ENCODE measurements at regions not wholly inside any gene's neighbourhood (a gene's known extent, or its start where the extent isn't known, plus 50 kb on each side); places are given as distances from the start of the nearest gene placed in this dataset.

GRCh38 chr5:125870256-125870655 lies 553.0 kb upstream of the GRAMD2B start:
- CTCF ChIA-PET (ENCODE audit: low intra/inter-chr PET ratio, low total read pairs) = no interaction called here
- H4K20me1 ChIP-seq (ENCODE audit: insufficient read depth, low read length) = no peaks in the 10 kb centered on the region
- FAIRE-seq = no peak

GRCh38 chr5:125874057-125874456 lies 549.2 kb upstream of the GRAMD2B start:
- ChIA-PET POLR2A (no interaction called here), CTCF (ENCODE audit: low intra/inter-chr PET ratio, low total read pairs) (no interaction called here)
- no peak for ATAC-seq
- Histone ChIP-seq H3K9ac (ENCODE audit: insufficient read depth, low read depth, low read length) (no peak overlapping the region), H3K4me3 (replicated peaks in 1 of 3; ENCODE audit: insufficient read depth in 1 of 3, low read depth in 2 of 3, low read length in 3 of 3) (no peak overlapping the region), H2AFZ (ENCODE audit: low read length) (no peak overlapping the region), H3K4me2 (ENCODE audit: low read depth, low read length) (no peak overlapping the region), H3K79me2 (ENCODE audit: insufficient read depth, low read length) (no peaks in the 10 kb centered on the region), H3K4me1 (ENCODE audit: insufficient read depth, low read length) (no peaks in the 10 kb centered on the region), H4K20me1 (ENCODE audit: insufficient read depth, low read length) (no peaks in the 10 kb centered on the region), H3K9me3 (ENCODE audit: low read length) (peaks cover 5% of the 10 kb centered on the region), H3K27me3 (ENCODE audit: control insufficient read depth in 1 of 2, insufficient read depth in 2 of 2, low read length in 2 of 2) (no peaks in the 10 kb centered on the region), H3K27ac (ENCODE audit: extremely low read length, insufficient read depth, low read length) (no peak overlapping the region), H3K36me3 (replicated peaks in 1 of 2; ENCODE audit: control insufficient read depth in 1 of 2, insufficient read depth in 2 of 2, low read length in 2 of 2) (no peaks in the 10 kb centered on the region)
- no TSS peak for BruUV-seq (replicated peaks)
- TF ChIP-seq SKI (IDR thresholded peaks at IDR 0.05; ENCODE audit: partially characterized antibody) (no peak), KAT7 (CRISPR knock-in tag; IDR thresholded peaks at IDR 0.05; ENCODE audit: borderline replicate concordance) (no peak), CREB3 (CRISPR knock-in tag; IDR thresholded peaks at IDR 0.05) (no peak), ZNF768 (CRISPR knock-in tag; IDR thresholded peaks at IDR 0.05) (no peak), ZNF598 (CRISPR knock-in tag; IDR thresholded peaks at IDR 0.05; ENCODE audit: borderline replicate concordance) (no peak), PAX8 (CRISPR knock-in tag; IDR thresholded peaks at IDR 0.05; ENCODE audit: borderline replicate concordance) (no peak)
- TF ChIP-seq, protein P1, sequence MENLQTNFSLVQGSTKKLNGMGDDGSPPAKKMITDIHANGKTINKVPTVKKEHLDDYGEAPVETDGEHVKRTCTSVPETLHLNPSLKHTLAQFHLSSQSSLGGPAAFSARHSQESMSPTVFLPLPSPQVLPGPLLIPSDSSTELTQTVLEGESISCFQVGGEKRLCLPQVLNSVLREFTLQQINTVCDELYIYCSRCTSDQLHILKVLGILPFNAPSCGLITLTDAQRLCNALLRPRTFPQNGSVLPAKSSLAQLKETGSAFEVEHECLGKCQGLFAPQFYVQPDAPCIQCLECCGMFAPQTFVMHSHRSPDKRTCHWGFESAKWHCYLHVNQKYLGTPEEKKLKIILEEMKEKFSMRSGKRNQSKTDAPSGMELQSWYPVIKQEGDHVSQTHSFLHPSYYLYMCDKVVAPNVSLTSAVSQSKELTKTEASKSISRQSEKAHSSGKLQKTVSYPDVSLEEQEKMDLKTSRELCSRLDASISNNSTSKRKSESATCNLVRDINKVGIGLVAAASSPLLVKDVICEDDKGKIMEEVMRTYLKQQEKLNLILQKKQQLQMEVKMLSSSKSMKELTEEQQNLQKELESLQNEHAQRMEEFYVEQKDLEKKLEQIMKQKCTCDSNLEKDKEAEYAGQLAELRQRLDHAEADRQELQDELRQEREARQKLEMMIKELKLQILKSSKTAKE (CRISPR knock-in tag; IDR thresholded peaks at IDR 0.05; ENCODE audit: borderline replicate concordance) = no peak
- intact Hi-C loops (cut with micrococcal nuclease; ENCODE audit: unreplicated experiment) (no loop called here), in situ Hi-C loops (cut with HindIII; ENCODE audit: extremely low pct_ligation_motif_present, low pct_unique_long_range_greater_than_20kb) (no loop called here)
- no peak for DNase-seq (ENCODE audit: low spot score)
- FAIRE-seq = no peak

More at GRCh38 chr5:125870256-125870655, 553.0 kb upstream of the GRAMD2B start:
- no peaks in the 10 kb centered on the region for H3K4me1 ChIP-seq (ENCODE audit: insufficient read depth, low read length)
- H2AFZ ChIP-seq (ENCODE audit: low read length) = no peak overlapping the region
- H3K4me2 ChIP-seq (ENCODE audit: low read depth, low read length) = no peak overlapping the region
- POLR2A ChIA-PET = no interaction called here
- no peak overlapping the region for H3K9ac ChIP-seq (ENCODE audit: insufficient read depth, low read depth, low read length)
- no peak for ATAC-seq
- no peaks in the 10 kb centered on the region for H3K79me2 ChIP-seq (ENCODE audit: insufficient read depth, low read length)
- intact Hi-C loops (cut with micrococcal nuclease; ENCODE audit: unreplicated experiment) = no loop called here
- no peaks in the 10 kb centered on the region for H3K27me3 ChIP-seq (ENCODE audit: control insufficient read depth in 1 of 2, insufficient read depth in 2 of 2, low read length in 2 of 2)
- no peak overlapping the region for H3K4me3 ChIP-seq (replicated peaks in 1 of 3; ENCODE audit: insufficient read depth in 1 of 3, low read depth in 2 of 3, low read length in 3 of 3)
- peaks cover 5% of the 10 kb centered on the region for H3K9me3 ChIP-seq (ENCODE audit: low read length)
- DNase-seq (ENCODE audit: low spot score) = no peak
- 0% methylated on average over 2 of the region's 2 CpGs for WGBS (ENCODE audit: low lambda C conversion rate)
- in situ Hi-C loops (cut with HindIII; ENCODE audit: extremely low pct_ligation_motif_present, low pct_unique_long_range_greater_than_20kb) = no loop called here
- TF ChIP-seq MTF1 (CRISPR knock-in tag; IDR thresholded peaks at IDR 0.05) (no peak), SAFB2 (CRISPR knock-in tag; IDR thresholded peaks at IDR 0.05; ENCODE audit: borderline replicate concordance, low read depth) (no peak), ZNF44 (CRISPR knock-in tag; IDR thresholded peaks at IDR 0.05) (no peak), HNF4A (CRISPR knock-in tag; IDR thresholded peaks at IDR 0.05) (no peak), JARID2 (CRISPR knock-in tag; IDR thresholded peaks at IDR 0.05; ENCODE audit: insufficient replicate concordance) (no peak), GPN1 (CRISPR knock-in tag; IDR thresholded peaks at IDR 0.05; ENCODE audit: borderline replicate concordance) (no peak), NFIB (CRISPR knock-in tag; IDR thresholded peaks at IDR 0.05; ENCODE audit: borderline replicate concordance) (no peak), NFKB2 (CRISPR knock-in tag; IDR thresholded peaks at IDR 0.05; ENCODE audit: borderline replicate concordance) (no peak)
- no peaks in the 10 kb centered on the region for H3K36me3 ChIP-seq (replicated peaks in 1 of 2; ENCODE audit: control insufficient read depth in 1 of 2, insufficient read depth in 2 of 2, low read length in 2 of 2)
- no peak overlapping the region for H3K27ac ChIP-seq (ENCODE audit: extremely low read length, insufficient read depth, low read length)
- BruUV-seq (replicated peaks) = no TSS peak

All from HepG2 (cell line).